ENCODE measurements at regions not wholly inside any gene's neighbourhood (a gene's known extent, or its start where the extent isn't known, plus 50 kb on each side); places are given as distances from the start of the nearest gene placed in this dataset.

DNA sequence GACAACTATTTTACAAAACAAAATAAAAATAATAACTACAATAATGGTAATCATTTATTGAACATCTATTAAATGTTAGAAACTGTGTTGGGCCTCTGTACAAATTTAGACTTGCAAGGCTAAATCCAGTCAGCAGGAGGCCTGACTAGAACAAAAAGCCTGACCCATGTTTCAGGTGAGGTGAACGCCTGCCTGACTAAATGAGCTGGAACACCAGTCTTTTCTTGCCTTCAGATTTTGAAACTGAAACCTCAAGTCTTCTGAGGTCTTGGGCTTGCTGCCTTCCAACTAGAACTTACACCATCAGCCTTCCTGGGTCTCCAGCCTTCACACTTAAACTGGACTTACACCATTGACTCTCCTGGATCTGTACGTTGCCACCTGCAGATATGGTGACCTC lies 706.9 kb downstream of the TBL1XR1 start:
- H3K4me2 ChIP-seq: no peak overlapping the region
- WGBS (ENCODE audit: low lambda C conversion rate): 32% methylated on average over 2 of the region's 2 CpGs
- ChIA-PET CTCF (no interaction called here), POLR2A (no interaction called here)
- no peaks in the 10 kb centered on the region for H3K36me3 ChIP-seq (replicated peaks in 1 of 2; ENCODE audit: control insufficient read depth in 1 of 2, insufficient read depth in 2 of 2, low read length in 1 of 2)
- no peaks in the 10 kb centered on the region for H3K79me2 ChIP-seq (ENCODE audit: insufficient read depth)
- TF ChIP-seq, protein P1, sequence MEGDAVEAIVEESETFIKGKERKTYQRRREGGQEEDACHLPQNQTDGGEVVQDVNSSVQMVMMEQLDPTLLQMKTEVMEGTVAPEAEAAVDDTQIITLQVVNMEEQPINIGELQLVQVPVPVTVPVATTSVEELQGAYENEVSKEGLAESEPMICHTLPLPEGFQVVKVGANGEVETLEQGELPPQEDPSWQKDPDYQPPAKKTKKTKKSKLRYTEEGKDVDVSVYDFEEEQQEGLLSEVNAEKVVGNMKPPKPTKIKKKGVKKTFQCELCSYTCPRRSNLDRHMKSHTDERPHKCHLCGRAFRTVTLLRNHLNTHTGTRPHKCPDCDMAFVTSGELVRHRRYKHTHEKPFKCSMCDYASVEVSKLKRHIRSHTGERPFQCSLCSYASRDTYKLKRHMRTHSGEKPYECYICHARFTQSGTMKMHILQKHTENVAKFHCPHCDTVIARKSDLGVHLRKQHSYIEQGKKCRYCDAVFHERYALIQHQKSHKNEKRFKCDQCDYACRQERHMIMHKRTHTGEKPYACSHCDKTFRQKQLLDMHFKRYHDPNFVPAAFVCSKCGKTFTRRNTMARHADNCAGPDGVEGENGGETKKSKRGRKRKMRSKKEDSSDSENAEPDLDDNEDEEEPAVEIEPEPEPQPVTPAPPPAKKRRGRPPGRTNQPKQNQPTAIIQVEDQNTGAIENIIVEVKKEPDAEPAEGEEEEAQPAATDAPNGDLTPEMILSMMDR (IDR thresholded peaks at IDR 0.05): no peak
- no peak for TF ChIP-seq GABPA (IDR thresholded peaks at IDR 0.05; ENCODE audit: low read depth)
- no peak for TF ChIP-seq TEAD4 (IDR thresholded peaks at IDR 0.05; ENCODE audit: borderline replicate concordance, insufficient read depth)
- TF ChIP-seq FOXJ3 (CRISPR knock-in tag; IDR thresholded peaks at IDR 0.05): no peak
- no peak for TF ChIP-seq MEF2A (IDR thresholded peaks at IDR 0.05; ENCODE audit: borderline replicate concordance, low read depth)
- TF ChIP-seq, protein P2, sequence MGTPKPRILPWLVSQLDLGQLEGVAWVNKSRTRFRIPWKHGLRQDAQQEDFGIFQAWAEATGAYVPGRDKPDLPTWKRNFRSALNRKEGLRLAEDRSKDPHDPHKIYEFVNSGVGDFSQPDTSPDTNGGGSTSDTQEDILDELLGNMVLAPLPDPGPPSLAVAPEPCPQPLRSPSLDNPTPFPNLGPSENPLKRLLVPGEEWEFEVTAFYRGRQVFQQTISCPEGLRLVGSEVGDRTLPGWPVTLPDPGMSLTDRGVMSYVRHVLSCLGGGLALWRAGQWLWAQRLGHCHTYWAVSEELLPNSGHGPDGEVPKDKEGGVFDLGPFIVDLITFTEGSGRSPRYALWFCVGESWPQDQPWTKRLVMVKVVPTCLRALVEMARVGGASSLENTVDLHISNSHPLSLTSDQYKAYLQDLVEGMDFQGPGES (IDR thresholded peaks at IDR 0.05; ENCODE audit: low read depth, low read length): no peak
- no peak for TF ChIP-seq NRF1 (IDR thresholded peaks at IDR 0.05; ENCODE audit: low read depth, low read length)
- TF ChIP-seq, protein P3, sequence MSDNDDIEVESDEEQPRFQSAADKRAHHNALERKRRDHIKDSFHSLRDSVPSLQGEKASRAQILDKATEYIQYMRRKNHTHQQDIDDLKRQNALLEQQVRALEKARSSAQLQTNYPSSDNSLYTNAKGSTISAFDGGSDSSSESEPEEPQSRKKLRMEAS (IDR thresholded peaks at IDR 0.05; ENCODE audit: low read depth): no peak
- no peaks in the 10 kb centered on the region for H4K20me1 ChIP-seq (ENCODE audit: insufficient read depth)
- H3K4me3 ChIP-seq (ENCODE audit: low read depth in 2 of 2, low read length in 1 of 2): no peak overlapping the region
- H3K27ac ChIP-seq (ENCODE audit: low read depth in 2 of 2, low read length in 1 of 2): no peak overlapping the region
- H3F3A ChIP-seq (replicated peaks; ENCODE audit: insufficient read depth): no peaks in the 10 kb centered on the region
- no peak overlapping the region for H3K9ac ChIP-seq
- no peaks in the 10 kb centered on the region for H3K4me1 ChIP-seq (ENCODE audit: control insufficient read depth in 1 of 2, insufficient read depth in 2 of 2, low read depth in 1 of 2, low read length in 1 of 2)
- H2AFZ ChIP-seq (ENCODE audit: low read depth): no peak overlapping the region
- H3K9me2 ChIP-seq: no peaks in the 10 kb centered on the region
- DNase-seq: no peak
- no peaks in the 10 kb centered on the region for H3K27me3 ChIP-seq (ENCODE audit: insufficient read depth)
- no peaks in the 10 kb centered on the region for H3K9me3 ChIP-seq

DNA sequence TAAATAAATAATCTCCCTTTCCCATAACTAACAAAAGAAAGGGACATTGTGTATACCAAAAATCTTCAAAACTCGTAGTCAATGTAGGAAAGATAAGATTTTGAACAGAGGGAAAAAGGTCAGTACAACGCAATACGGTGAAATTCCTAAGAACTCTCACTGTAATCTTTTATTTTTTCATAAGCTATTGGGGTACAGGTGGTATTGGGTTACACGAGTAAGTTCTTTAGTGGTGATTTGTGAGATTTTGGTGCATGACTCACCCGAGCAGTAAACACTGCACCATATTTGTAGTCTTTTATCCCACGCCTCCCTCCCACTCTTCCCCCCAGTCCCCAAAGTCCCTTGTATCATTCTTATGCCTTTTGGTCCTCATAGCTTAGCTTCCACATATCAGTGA lies 718.0 kb downstream of the TBL1XR1 start:
- POLR2A ChIA-PET: no interaction called here
- no peak for DNase-seq
- CTCF ChIA-PET: no interaction called here
- Histone ChIP-seq H3K9ac (no peak overlapping the region), H3K4me2 (no peak overlapping the region), H3K9me2 (no peaks in the 10 kb centered on the region), H4K20me1 (ENCODE audit: insufficient read depth) (no peaks in the 10 kb centered on the region), H3K36me3 (replicated peaks in 1 of 2; ENCODE audit: control insufficient read depth in 1 of 2, insufficient read depth in 2 of 2, low read length in 1 of 2) (no peaks in the 10 kb centered on the region), H3K27ac (ENCODE audit: low read depth in 2 of 2, low read length in 1 of 2) (no peak overlapping the region), H3K79me2 (ENCODE audit: insufficient read depth) (no peaks in the 10 kb centered on the region), H3K4me1 (ENCODE audit: control insufficient read depth in 1 of 2, insufficient read depth in 2 of 2, low read depth in 1 of 2, low read length in 1 of 2) (no peaks in the 10 kb centered on the region), H3F3A (replicated peaks; ENCODE audit: insufficient read depth) (no peaks in the 10 kb centered on the region), H2AFZ (ENCODE audit: low read depth) (no peak overlapping the region), H3K27me3 (ENCODE audit: insufficient read depth) (no peaks in the 10 kb centered on the region), H3K4me3 (ENCODE audit: low read depth in 2 of 2, low read length in 1 of 2) (no peak overlapping the region), H3K9me3 (no peaks in the 10 kb centered on the region)
- no peak for TF ChIP-seq ELF1 (IDR thresholded peaks at IDR 0.05)
- TF ChIP-seq, protein P2 (IDR thresholded peaks at IDR 0.05; ENCODE audit: low read depth, low read length): no peak
- no peak for TF ChIP-seq TCF12 (IDR thresholded peaks at IDR 0.05)
- no peak for TF ChIP-seq CHD2 (IDR thresholded peaks at IDR 0.05; ENCODE audit: low read length, partially characterized antibody)
- TF ChIP-seq EP300 (IDR thresholded peaks at IDR 0.05; ENCODE audit: borderline replicate concordance in 1 of 2, low read depth in 1 of 2, low read length in 1 of 2): no peak
- TF ChIP-seq JUND (IDR thresholded peaks at IDR 0.05): no peak
- no peak for TF ChIP-seq GATA2 (CRISPR knock-in tag; IDR thresholded peaks at IDR 0.05)
- no peak for TF ChIP-seq SIN3A (IDR thresholded peaks at IDR 0.05; ENCODE audit: borderline replicate concordance, low read depth, low read length)
- no peak for TF ChIP-seq RAD21 (IDR thresholded peaks at IDR 0.05; ENCODE audit: low read length)
- no peak for TF ChIP-seq RXRA (IDR thresholded peaks at IDR 0.05; ENCODE audit: borderline replicate concordance, low read depth)
- no peak for TF ChIP-seq RCOR1 (IDR thresholded peaks at IDR 0.05; ENCODE audit: low read length)
- 30% methylated on average over 6 of the region's 6 CpGs for WGBS (ENCODE audit: low lambda C conversion rate)

All from SK-N-SH (cell line).